ENCODE measurements at regions not wholly inside any gene's neighbourhood (a gene's known extent, or its start where the extent isn't known, plus 50 kb on each side); places are given as distances from the start of the nearest gene placed in this dataset.

DNA sequence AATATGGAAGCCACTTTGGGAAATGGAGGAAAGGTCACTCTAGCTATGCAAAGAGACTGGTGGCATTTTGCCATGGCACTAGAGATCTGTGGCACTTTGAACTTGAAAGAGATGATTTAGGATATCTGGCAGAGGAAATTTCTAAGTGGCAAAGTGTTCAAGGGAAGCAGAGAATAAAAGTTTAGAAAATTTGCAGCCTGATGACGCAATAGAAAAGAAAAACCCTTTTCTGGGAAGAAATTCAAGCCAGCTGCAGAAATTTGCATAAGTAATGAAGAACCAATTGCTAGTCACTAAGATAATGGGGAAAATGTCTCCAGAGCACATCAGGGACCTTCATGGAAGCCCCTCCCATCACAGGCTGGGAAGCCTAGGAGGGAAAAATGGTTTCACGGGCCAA, 191.1 kb upstream of the B3GALT2 start:
- TF ChIP-seq, protein P1, sequence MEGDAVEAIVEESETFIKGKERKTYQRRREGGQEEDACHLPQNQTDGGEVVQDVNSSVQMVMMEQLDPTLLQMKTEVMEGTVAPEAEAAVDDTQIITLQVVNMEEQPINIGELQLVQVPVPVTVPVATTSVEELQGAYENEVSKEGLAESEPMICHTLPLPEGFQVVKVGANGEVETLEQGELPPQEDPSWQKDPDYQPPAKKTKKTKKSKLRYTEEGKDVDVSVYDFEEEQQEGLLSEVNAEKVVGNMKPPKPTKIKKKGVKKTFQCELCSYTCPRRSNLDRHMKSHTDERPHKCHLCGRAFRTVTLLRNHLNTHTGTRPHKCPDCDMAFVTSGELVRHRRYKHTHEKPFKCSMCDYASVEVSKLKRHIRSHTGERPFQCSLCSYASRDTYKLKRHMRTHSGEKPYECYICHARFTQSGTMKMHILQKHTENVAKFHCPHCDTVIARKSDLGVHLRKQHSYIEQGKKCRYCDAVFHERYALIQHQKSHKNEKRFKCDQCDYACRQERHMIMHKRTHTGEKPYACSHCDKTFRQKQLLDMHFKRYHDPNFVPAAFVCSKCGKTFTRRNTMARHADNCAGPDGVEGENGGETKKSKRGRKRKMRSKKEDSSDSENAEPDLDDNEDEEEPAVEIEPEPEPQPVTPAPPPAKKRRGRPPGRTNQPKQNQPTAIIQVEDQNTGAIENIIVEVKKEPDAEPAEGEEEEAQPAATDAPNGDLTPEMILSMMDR (IDR thresholded peaks at IDR 0.05 in 4 of 5, conservative IDR thresholded peaks at IDR 0.05 in 1 of 5) = no peak
- TF ChIP-seq POLR2A (IDR thresholded peaks at IDR 0.05) = no peak
